ENCODE measurements at regions not wholly inside any gene's neighbourhood (a gene's known extent, or its start where the extent isn't known, plus 50 kb on each side); places are given as distances from the start of the nearest gene placed in this dataset.

DNA sequence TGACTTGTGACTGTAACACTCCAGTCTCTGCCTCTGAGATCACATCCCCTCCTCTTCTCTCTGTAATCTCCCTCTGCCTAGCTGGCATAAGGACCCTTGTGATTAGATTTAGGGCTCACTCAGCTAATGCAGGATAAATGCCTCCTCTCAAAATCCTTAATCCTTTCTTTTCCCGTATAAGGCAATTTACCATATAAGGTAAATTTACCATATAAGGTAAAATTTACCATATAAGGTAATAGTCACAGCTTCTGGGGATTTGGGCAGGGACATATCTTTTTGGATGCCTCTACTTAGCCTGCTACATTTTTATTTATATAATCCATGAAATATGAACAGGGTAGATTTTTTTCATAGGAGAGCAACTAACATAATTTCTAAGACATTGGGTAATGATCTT is 318.0 kb upstream of the PUM3 start:
- TF ChIP-seq, protein P1, sequence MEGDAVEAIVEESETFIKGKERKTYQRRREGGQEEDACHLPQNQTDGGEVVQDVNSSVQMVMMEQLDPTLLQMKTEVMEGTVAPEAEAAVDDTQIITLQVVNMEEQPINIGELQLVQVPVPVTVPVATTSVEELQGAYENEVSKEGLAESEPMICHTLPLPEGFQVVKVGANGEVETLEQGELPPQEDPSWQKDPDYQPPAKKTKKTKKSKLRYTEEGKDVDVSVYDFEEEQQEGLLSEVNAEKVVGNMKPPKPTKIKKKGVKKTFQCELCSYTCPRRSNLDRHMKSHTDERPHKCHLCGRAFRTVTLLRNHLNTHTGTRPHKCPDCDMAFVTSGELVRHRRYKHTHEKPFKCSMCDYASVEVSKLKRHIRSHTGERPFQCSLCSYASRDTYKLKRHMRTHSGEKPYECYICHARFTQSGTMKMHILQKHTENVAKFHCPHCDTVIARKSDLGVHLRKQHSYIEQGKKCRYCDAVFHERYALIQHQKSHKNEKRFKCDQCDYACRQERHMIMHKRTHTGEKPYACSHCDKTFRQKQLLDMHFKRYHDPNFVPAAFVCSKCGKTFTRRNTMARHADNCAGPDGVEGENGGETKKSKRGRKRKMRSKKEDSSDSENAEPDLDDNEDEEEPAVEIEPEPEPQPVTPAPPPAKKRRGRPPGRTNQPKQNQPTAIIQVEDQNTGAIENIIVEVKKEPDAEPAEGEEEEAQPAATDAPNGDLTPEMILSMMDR (conservative IDR thresholded peaks at IDR 0.05; ENCODE audit: control insufficient read depth, insufficient read depth, low read depth, low read length), result no peak
- DNase-seq (ENCODE audit: low read depth), result no peak
- H3K4me3 ChIP-seq (ENCODE audit: control insufficient read depth, low read depth, low read length), result no peak overlapping the region

DNA sequence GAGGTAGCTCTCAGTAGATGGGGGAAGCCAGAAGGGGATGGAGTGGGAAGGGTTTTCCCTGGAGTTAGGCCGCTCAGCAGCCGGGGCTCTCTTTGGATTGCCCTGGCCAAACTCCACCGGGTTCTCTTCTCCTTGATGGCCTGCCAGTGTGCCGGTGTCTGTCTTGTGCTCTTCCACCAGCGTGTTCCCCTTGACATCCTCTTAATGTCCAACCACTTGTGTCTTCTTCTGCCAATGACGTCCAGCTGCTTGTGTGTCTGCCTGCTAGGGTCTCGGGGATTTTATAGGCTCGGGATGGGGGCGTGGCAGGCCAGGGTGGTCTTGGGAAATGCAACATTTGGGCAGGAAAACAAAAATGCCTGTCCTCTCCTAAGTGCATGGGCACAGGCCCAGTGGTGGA is 313.1 kb upstream of the PUM3 start:
- H3K4me3 ChIP-seq (ENCODE audit: control insufficient read depth, low read depth, low read length), result no peak overlapping the region
- no peak for DNase-seq (ENCODE audit: low read depth)
- TF ChIP-seq, protein P1 (conservative IDR thresholded peaks at IDR 0.05; ENCODE audit: control insufficient read depth, insufficient read depth, low read depth, low read length), result no peak

DNA sequence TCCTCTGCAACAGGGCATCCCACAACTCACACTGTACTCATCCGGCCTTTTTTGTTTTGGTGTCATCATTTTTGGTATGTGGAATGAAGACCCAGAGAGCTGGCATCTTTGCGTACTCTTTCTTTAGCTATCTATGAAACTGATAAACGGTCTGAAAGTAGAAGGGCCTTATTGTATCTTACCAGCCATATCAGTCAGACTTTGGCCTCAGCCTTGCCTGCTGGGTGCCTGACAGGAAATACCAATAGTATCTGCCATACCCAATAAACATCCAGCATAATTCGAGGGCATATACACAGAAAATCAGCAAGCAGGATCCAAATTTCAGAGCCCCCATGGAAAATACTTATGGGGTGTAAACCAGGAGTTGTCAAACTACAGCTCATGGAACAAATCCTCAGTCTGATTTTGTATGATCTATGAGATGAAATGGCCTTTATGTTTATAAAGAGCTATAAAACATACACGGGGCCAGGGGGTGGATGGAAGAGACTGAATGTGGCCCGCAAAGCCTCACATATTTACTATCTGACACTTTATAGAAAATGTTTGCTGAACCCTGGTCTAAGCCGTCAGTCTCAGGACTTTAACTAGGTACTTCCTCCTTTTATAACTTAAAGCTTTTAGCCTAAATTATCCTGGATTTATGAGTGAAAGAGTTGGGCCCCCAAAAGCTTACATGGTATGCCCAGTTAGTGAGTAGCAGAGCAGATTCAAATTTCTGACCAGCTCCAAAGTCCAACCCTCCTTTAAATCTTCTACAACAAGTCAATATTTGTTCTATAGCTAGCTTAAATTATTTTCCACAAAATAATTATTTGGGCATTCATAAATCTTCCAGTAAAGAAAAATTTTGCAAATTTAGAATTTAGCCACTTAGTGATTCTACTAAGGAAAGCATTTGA is 308.0 kb upstream of the PUM3 start:
- H3K4me3 ChIP-seq (ENCODE audit: control insufficient read depth, low read depth, low read length), result no peak overlapping the region
- no peak for DNase-seq (ENCODE audit: low read depth)
- TF ChIP-seq, protein P1 (conservative IDR thresholded peaks at IDR 0.05; ENCODE audit: control insufficient read depth, insufficient read depth, low read depth, low read length), result no peak

DNA sequence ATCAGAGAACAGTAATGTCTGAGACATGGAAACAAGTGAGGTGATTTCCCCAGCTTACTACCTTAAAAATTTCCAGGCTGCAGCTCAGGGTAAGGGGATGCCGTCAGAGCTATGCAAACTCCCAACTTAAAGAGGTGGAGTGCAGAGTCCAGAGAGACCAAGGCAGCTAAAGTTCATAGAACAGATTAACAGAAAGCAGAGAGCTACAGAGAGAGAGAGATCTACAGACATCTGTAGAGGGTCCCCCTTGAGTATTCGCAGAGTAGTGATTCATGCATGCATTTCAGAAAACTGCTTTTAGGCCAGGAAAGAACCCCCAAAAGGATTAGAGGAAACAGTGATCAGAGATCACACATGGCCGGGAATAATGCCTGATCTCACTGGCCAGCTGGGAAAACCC is 306.2 kb upstream of the PUM3 start:
- peak; percentile 45 for DNase-seq (ENCODE audit: low read depth)
- no peak overlapping the region for H3K4me3 ChIP-seq (ENCODE audit: control insufficient read depth, low read depth, low read length)
- TF ChIP-seq, protein P1 (conservative IDR thresholded peaks at IDR 0.05; ENCODE audit: control insufficient read depth, insufficient read depth, low read depth, low read length), result no peak

DNA sequence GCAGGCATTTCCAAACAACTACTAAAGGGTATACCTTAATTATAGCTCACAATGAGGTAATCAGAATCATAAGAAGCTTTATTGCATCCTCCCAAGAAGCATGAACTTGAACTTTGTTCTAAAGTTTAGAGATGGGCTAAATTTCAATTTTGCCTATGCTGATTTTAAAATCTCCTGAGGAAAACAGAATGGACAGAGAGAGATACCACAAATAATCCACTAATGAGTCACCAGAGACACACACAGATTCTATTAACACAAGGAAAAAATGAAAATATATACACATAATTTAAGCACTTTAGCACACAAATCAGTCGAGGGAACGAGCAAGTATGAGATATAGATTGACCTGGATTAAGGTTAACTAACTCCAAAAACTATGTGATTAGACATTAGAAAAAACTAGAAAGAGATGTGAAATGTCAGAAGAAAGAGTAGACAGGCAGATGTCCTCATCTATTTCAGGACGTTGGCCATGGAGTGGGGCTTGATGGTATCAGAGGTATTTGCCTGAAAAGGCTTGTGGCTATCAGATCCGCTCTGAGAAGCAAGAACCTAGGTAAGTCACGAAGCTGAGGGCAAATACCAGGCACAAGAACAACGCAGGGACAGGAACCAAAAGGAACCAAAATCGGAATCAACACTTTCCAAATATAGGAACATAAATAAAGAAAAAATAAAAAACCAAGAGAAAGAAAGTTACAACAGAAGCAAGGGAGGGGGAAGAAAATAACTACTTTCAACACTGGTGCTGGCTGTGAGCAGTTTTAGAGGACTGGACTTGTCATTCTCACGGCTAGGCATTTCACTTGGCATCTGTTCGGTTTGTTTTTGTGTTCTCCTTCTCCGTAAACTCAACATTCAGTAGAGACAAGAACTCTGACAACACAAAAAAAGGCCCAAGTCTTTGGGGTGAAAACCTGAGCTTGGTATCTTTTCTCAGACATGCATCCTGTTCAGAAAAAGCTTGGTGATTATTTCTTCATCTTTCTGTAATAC is 294.6 kb upstream of the PUM3 start:
- TF ChIP-seq, protein P1 (conservative IDR thresholded peaks at IDR 0.05; ENCODE audit: control insufficient read depth, insufficient read depth, low read depth, low read length), result no peak
- DNase-seq (ENCODE audit: low read depth), result peak; percentile 8
- no peak overlapping the region for H3K4me3 ChIP-seq (ENCODE audit: control insufficient read depth, low read depth, low read length)

DNA sequence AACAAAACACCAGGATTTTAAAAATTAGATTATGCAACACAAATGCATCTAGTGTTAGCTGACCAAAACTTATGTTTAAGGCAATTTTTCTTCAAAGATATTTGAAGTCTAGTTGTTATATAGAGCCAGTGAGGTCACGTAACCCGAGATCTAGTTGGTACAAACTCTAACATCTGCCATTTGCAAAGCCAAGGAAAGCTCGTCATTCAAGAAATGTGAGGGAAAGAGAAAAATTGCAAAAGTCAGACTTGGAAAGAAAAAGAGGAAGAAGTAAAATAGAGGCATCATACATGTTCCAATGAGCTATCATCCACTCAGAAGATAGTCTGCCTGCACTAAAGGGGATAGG is 293.4 kb upstream of the PUM3 start:
- DNase-seq (ENCODE audit: low read depth), result peak; percentile 5
- TF ChIP-seq, protein P1 (conservative IDR thresholded peaks at IDR 0.05; ENCODE audit: control insufficient read depth, insufficient read depth, low read depth, low read length), result no peak
- no peak overlapping the region for H3K4me3 ChIP-seq (ENCODE audit: control insufficient read depth, low read depth, low read length)
